LNCAP (cell line): ENCODE measurements at regions not wholly inside any gene's neighbourhood (a gene's known extent, or its start where the extent isn't known, plus 50 kb on each side); places are given as distances from the start of the nearest gene placed in this dataset.

ENCODE experiments used
- CTCF ChIP-seq: fragments of 450-650 bp; IDR thresholded peaks from 2 replicates; pipeline ENCODE4 v1.5.1; 2017; ENCODE audit warnings: mild to moderate bottlenecking

- TF ChIP-seq CTCF: no peak
Observed at GRCh38 chr18:22056950-22057349, 112.4 kb upstream of the GATA6 start.

GRCh38 chr18:22057908-22058527 lies 111.4 kb upstream of the GATA6 start:
- TF ChIP-seq CTCF: no peak

GRCh38 chr18:22060361-22060760 lies 109.0 kb upstream of the GATA6 start:
- no peak for TF ChIP-seq CTCF

- no peak for TF ChIP-seq CTCF
Observed at GRCh38 chr18:22063102-22063501, 106.3 kb upstream of the GATA6 start.

- no peak for TF ChIP-seq CTCF
Observed at GRCh38 chr18:22063672-22064071, 105.7 kb upstream of the GATA6 start.

- no peak for TF ChIP-seq CTCF
Observed at GRCh38 chr18:22064581-22064980, 104.8 kb upstream of the GATA6 start.

GRCh38 chr18:22065311-22065710 lies 104.1 kb upstream of the GATA6 start:
- no peak for TF ChIP-seq CTCF

- no peak for TF ChIP-seq CTCF
Observed at GRCh38 chr18:22066083-22066485, 103.3 kb upstream of the GATA6 start.
